Endothelial cell of umbilical vein (primary cell): ENCODE measurements at regions not wholly inside any gene's neighbourhood (a gene's known extent, or its start where the extent isn't known, plus 50 kb on each side); places are given as distances from the start of the nearest gene placed in this dataset.

Experiments used
- BruUV-seq: library from RNA; stranded (reverse); fragments of 400-500 nt; replicated peaks from 2 replicates; lab custom pipeline; 2021; lab: Mats Ljungman, UMichigan
- CTCF ChIA-PET: fragments of 300-600, 350-600 bp; sonication (Branson Sonifier 250); formaldehyde crosslinking; loops from one replicate; lab custom pipeline; 2021; ENCODE audit warnings: antibody characterized with exemption, inconsistent platforms; lab: Charles Lee
- POLR2A ChIA-PET: fragments of 300-600, 350-600 bp; sonication (Branson Sonifier 250); formaldehyde crosslinking; loops from one replicate; lab custom pipeline; 2021; ENCODE audit warnings: antibody characterized with exemption, inconsistent platforms; lab: Charles Lee
- DNase-seq: peaks from one replicate; pipeline ENCODE4 v3.0.0-alpha.2; 2011; ENCODE audit warnings: low read depth, low spot score
- FAIRE-seq: peaks from 2 replicates; lab custom pipeline; 2011; peaks lifted over from hg19 to GRCh38; lab: Jason Lieb, UNC
- H2AFZ ChIP-seq: 2 replicates; pipeline ENCODE4 v1.6.0; 2012; ENCODE audit warnings: low read depth, low read length, control low read depth, inconsistent platforms
- H3K27ac ChIP-seq: 2 replicates; pipeline ENCODE4 v1.5.1; 2011; ENCODE audit warnings: low read depth, mild to moderate bottlenecking, control low read depth, low read length, moderate library complexity; ENCODE audit not compliant: insufficient read depth
- H3K27me3 ChIP-seq, 2 experiments: 2 replicates each; pipeline versions ENCODE4 v1.6.0 to v1.6.1; 2011; ENCODE audit warnings: low read length in 2 of 2, mixed read lengths in 1 of 2; ENCODE audit not compliant: control insufficient read depth in 2 of 2, insufficient read depth in 2 of 2
- H3K36me3 ChIP-seq, 2 experiments: 2 replicates in 1 of 2; 3 replicates in 1 of 2; pipeline ENCODE4 v1.5.1; 2011; ENCODE audit warnings: low read length in 2 of 2, mild to moderate bottlenecking in 1 of 2, moderate library complexity in 1 of 2; ENCODE audit not compliant: control insufficient read depth in 2 of 2, insufficient read depth in 2 of 2; ENCODE audit errors: extremely low read depth in 1 of 2
- H3K4me1 ChIP-seq: 3 replicates; pipeline ENCODE4 v1.5.1; 2011; ENCODE audit warnings: mild to moderate bottlenecking, low read length; ENCODE audit not compliant: control insufficient read depth, insufficient read depth; ENCODE audit errors: extremely low read depth
- H3K4me2 ChIP-seq: 2 replicates; pipeline ENCODE4 v1.6.1; 2011; ENCODE audit warnings: low read length, control low read depth, mixed read lengths; ENCODE audit not compliant: insufficient read depth
- H3K4me3 ChIP-seq, 3 experiments: fragments of 200-600 bp in 1 of 3; sonication (generic), shearing (Covaris generic) in 1 of 3; replicated peaks in 1 of 3; 2 replicates each; pipeline ENCODE4 v1.5.1; 2011 to 2016; ENCODE audit warnings: control low read depth in 3 of 3, low read length in 3 of 3, mild to moderate bottlenecking in 2 of 3, inconsistent platforms in 1 of 3, low read depth in 1 of 3, moderate library complexity in 1 of 3; ENCODE audit not compliant: insufficient read depth in 1 of 3
- H3K79me2 ChIP-seq: 2 replicates; pipeline ENCODE4 v1.6.0; 2012; ENCODE audit warnings: low read length, inconsistent platforms; ENCODE audit not compliant: control insufficient read depth, insufficient read depth
- H3K9ac ChIP-seq: replicated peaks from 2 replicates; pipeline ENCODE3; 2011; ENCODE audit warnings: low read length, control low read depth; ENCODE audit not compliant: insufficient read depth; ENCODE audit errors: extremely low read depth
- H3K9me1 ChIP-seq: replicated peaks from 3 replicates; pipeline ENCODE4 v1.6.0; 2011; ENCODE audit warnings: mild to moderate bottlenecking, low read length; ENCODE audit not compliant: control insufficient read depth, insufficient read depth; ENCODE audit errors: extremely low read depth
- H3K9me3 ChIP-seq: replicated peaks from 2 replicates; pipeline ENCODE4 v1.5.1; 2012; ENCODE audit warnings: low read length, inconsistent platforms; ENCODE audit not compliant: control insufficient read depth, insufficient read depth
- H4K20me1 ChIP-seq: replicated peaks from 2 replicates; pipeline ENCODE3; 2011; ENCODE audit warnings: mild to moderate bottlenecking, low read length; ENCODE audit not compliant: control insufficient read depth, insufficient read depth; ENCODE audit errors: extremely low read depth
- EZH2 ChIP-seq: IDR thresholded peaks from 2 replicates; pipeline ENCODE4 v1.6.1; 2012; ENCODE audit warnings: borderline replicate concordance, low read depth, mild to moderate bottlenecking, moderate library complexity, low read length, inconsistent platforms; ENCODE audit not compliant: severe bottlenecking
- FOS ChIP-seq: IDR thresholded peaks from 2 replicates; pipeline ENCODE4 v1.6.1; 2011; ENCODE audit warnings: mild to moderate bottlenecking, low read length, moderate library complexity, borderline replicate concordance; ENCODE audit not compliant: insufficient read depth
- GATA2 ChIP-seq: IDR thresholded peaks from 2 replicates; pipeline ENCODE4 v1.7.0; 2011; ENCODE audit warnings: low read depth, mild to moderate bottlenecking, moderate library complexity, mixed read lengths, low read length; ENCODE audit not compliant: insufficient read length, insufficient read depth
- JUN ChIP-seq: IDR thresholded peaks from 2 replicates; pipeline ENCODE4 v1.6.1; 2011; ENCODE audit warnings: borderline replicate concordance, low read depth; ENCODE audit not compliant: insufficient read length, insufficient read depth
- MYC ChIP-seq: IDR thresholded peaks from one replicate; pipeline ENCODE4 v1.6.1; 2011; ENCODE audit warnings: mild to moderate bottlenecking, low read depth, low read length
- POLR2A ChIP-seq: IDR thresholded peaks from 2 replicates; pipeline ENCODE4 v1.6.1; 2012; ENCODE audit warnings: low read depth, mild to moderate bottlenecking, control low read depth, low read length
- POLR2AphosphoS5 ChIP-seq: IDR thresholded peaks from 2 replicates; pipeline ENCODE4 v1.6.1; 2012; ENCODE audit warnings: low read depth, mild to moderate bottlenecking, control low read depth, low read length, moderate library complexity; ENCODE audit not compliant: insufficient read depth
- dilution Hi-C: fragments of 300-500 bp; cut with MboI; formaldehyde crosslinking; loops from one replicate; pipeline ENCODE4 v1.15.0; 2019; ENCODE audit warnings: low sequenced_read_pairs; ENCODE audit not compliant: extremely low pct_ligation_motif_present
- intact Hi-C: fragments of 100-400 bp; cut with micrococcal nuclease; formaldehyde crosslinking; loops from one replicate; pipeline ENCODE4 v1.10.0; 2022
- TF ChIP-seq, protein P1 (sequence below), 2 donors: IDR thresholded peaks; 1 replicate in 1 of 2; 2 replicates in 1 of 2; pipeline ENCODE4 v1.5.1; 2011; ENCODE audit warnings: low read length in 2 of 2, mild to moderate bottlenecking in 2 of 2, moderate library complexity in 2 of 2, control low read depth in 1 of 2, inconsistent platforms in 1 of 2, low read depth in 1 of 2; ENCODE audit not compliant: insufficient read depth in 1 of 2; ENCODE audit errors: extremely low read depth in 1 of 2
- TF ChIP-seq, protein P2 (sequence below): IDR thresholded peaks from 2 replicates; pipeline ENCODE4 v1.6.1; 2011; ENCODE audit not compliant: insufficient read depth, insufficient read length

DNA sequence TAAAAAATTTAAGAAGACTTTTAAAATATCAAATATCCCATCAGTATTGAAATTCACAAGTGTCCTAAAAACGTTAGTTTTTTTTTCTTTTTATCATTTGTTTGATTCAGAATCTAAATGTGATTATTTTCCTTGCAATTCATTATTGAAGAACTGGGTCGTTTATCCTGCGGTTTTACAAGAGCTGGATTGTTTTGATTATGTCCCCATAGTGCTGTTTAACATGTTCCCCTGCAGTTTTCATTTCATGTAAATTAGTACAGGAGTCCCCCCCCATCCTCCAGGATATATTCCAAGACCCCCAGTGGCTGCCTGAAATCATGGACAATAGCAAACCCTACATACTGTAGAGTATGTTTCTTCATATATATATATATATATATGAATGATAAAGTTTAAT is 105.7 kb downstream of the KCTD15 start:
- ChIA-PET CTCF (interaction anchor here (0.6 to 1.9 kb wide), 3 partner anchors 9 to 28 kb away, joined by 3 to 5 read pairs (median 3); no protein-coding TSS in a partner anchor), POLR2A (no interaction called here)
- no peak overlapping the region for H3K4me2 ChIP-seq
- dilution Hi-C loops (no loop called here), intact Hi-C loops (no loop called here)
- no peak for TF ChIP-seq FOS
- TF ChIP-seq JUN: no peak
- TF ChIP-seq, protein P1, sequence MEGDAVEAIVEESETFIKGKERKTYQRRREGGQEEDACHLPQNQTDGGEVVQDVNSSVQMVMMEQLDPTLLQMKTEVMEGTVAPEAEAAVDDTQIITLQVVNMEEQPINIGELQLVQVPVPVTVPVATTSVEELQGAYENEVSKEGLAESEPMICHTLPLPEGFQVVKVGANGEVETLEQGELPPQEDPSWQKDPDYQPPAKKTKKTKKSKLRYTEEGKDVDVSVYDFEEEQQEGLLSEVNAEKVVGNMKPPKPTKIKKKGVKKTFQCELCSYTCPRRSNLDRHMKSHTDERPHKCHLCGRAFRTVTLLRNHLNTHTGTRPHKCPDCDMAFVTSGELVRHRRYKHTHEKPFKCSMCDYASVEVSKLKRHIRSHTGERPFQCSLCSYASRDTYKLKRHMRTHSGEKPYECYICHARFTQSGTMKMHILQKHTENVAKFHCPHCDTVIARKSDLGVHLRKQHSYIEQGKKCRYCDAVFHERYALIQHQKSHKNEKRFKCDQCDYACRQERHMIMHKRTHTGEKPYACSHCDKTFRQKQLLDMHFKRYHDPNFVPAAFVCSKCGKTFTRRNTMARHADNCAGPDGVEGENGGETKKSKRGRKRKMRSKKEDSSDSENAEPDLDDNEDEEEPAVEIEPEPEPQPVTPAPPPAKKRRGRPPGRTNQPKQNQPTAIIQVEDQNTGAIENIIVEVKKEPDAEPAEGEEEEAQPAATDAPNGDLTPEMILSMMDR (IDR thresholded peaks at IDR 0.05; ENCODE audit: extremely low read depth in 1 of 2, insufficient read depth in 1 of 2, low read depth in 1 of 2, low read length in 2 of 2): no peak
- TF ChIP-seq POLR2AphosphoS5: no peak
- no peak for TF ChIP-seq POLR2A
- TF ChIP-seq, protein P2, sequence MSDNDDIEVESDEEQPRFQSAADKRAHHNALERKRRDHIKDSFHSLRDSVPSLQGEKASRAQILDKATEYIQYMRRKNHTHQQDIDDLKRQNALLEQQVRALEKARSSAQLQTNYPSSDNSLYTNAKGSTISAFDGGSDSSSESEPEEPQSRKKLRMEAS: no peak
- no peak for TF ChIP-seq MYC
- no peak for TF ChIP-seq EZH2
- no peak for TF ChIP-seq GATA2
- no peak overlapping the region for H3K9ac ChIP-seq
- peaks cover 20% of the 10 kb centered on the region for H3K4me1 ChIP-seq
- no peak overlapping the region for H3K4me3 ChIP-seq
- no peaks in the 10 kb centered on the region for H3K79me2 ChIP-seq
- BruUV-seq: no TSS peak
- H4K20me1 ChIP-seq: no peaks in the 10 kb centered on the region
- no peaks in the 10 kb centered on the region for H3K36me3 ChIP-seq
- FAIRE-seq: no peak
- no peak for DNase-seq
- H3K9me3 ChIP-seq: no peaks in the 10 kb centered on the region
- no peaks in the 10 kb centered on the region for H3K27me3 ChIP-seq
- H3K9me1 ChIP-seq: no peaks in the 10 kb centered on the region
- no peak overlapping the region for H3K27ac ChIP-seq
- H2AFZ ChIP-seq: no peak overlapping the region
